PFSK-1 (cell line): ENCODE measurements at regions not wholly inside any gene's neighbourhood (a gene's known extent, or its start where the extent isn't known, plus 50 kb on each side); places are given as distances from the start of the nearest gene placed in this dataset.

Source experiments
- POLR2AphosphoS5 ChIP-seq: IDR thresholded peaks from 2 replicates; pipeline ENCODE4 v1.6.1; 2012; ENCODE audit warnings: low read depth, mild to moderate bottlenecking, control low read depth, low read length, moderate library complexity
- SIN3A ChIP-seq: IDR thresholded peaks from 2 replicates; pipeline ENCODE4 v1.6.1; 2012; ENCODE audit warnings: mild to moderate bottlenecking, low read length, moderate library complexity, borderline replicate concordance; ENCODE audit not compliant: insufficient read depth

- TF ChIP-seq SIN3A, result no peak
- TF ChIP-seq POLR2AphosphoS5, result no peak
Observed at GRCh38 chr12:87772401-87772800, 256.8 kb downstream of the C12orf50 start.
